Right renal cortex interstitium (tissue), 3 donors: ENCODE measurements at regions not wholly inside any gene's neighbourhood (a gene's known extent, or its start where the extent isn't known, plus 50 kb on each side); places are given as distances from the start of the nearest gene placed in this dataset.
A peak's percentile ranks its signal among the peaks of the same experiment; 100 is the strongest.
"Not testable (repeated sequence)": the region's sequence is repeated elsewhere in the genome, so short reads cannot be mapped to it uniquely, and the experiment has no call there.

Source experiments
- DNase-seq, 3 donors: peaks; one replicate each; pipeline ENCODE4 v3.0.0-alpha.2; 2013; ENCODE audit warnings: low read depth in 3 of 3, low spot score in 2 of 3

GRCh38 chr12:87439990-87440827, 589.0 kb downstream of the C12orf50 start:
- DNase-seq: peak in 2 of 3 donors; percentile 18 to 21

DNA sequence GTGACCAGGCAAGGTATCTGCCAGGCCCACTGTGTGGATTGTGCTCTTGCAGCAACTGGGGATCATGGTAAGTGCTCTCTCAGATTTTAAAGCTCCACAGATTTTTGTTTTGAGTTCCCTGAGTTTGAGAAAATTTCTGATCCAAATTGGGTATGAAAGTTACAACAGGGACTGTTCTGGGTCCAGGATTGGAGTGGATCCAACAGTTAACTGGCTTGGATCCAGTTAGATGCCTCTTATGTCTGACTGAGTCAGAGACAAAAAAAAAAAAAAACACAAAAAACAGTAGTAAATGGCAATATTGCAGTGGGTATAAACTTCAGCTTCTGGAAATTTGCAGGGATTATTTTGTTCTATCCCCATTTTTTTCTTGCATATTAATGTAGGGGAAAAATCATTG, 598.8 kb downstream of the C12orf50 start:
- DNase-seq: no peak

DNA sequence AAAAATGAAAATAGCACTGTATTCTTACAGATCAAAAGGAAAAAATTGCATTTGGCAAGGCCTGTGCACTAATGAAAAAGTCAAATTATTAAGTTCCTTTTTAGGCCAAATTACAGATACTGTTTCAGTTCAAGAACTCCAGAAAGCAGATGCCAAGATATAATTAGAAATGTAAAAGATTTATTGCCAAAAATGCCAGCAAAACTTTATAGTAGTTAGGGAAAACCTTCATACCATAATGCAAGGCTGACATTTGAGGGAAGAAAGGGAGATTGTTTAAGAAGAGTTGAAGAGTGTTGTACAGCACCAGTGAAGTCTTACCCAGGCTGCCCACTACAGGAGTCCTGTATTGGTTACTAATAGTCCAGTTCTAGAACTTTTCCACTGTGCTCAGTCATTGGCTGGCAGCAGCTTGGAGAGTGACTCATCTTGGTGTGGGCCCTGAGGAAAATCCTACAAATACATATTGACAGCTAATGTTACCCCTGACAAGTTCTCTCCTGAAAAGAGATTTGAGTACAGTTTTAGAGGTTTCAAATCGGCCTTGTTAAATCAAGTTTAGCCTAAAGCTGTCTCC, 600.4 kb downstream of the C12orf50 start:
- DNase-seq: no peak

GRCh38 chr12:87427770-87428169, 601.4 kb downstream of the C12orf50 start:
- DNase-seq: no peak

DNA sequence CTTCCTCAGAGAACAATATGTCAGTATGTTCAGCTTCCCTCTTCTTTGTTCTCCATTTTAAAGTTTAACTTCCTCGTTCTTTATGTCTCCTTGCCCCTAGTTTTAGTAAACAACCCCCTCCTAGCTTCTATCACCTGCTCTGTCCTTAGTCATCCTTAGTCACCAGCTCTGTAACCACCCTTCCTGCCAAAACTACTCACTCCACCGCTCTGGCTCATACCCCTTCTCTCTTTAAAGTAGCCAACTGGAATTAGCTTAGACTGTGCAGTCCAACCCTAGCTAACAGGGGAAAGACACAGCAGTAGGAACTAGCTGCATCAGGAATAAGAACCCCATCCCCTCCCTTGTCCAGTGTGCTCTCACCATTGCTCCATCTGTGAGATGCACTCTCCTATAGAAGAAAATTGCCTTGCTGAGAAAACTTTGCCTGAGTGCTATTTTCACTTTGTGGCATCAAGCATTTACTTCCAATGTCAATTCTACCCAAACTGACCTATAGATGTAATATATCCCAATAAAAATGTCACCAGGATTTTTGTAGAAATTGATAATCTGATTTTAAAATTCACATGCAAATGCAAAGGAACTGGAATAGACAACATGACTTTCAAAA, 603.2 kb downstream of the C12orf50 start:
- no peak for DNase-seq

DNA sequence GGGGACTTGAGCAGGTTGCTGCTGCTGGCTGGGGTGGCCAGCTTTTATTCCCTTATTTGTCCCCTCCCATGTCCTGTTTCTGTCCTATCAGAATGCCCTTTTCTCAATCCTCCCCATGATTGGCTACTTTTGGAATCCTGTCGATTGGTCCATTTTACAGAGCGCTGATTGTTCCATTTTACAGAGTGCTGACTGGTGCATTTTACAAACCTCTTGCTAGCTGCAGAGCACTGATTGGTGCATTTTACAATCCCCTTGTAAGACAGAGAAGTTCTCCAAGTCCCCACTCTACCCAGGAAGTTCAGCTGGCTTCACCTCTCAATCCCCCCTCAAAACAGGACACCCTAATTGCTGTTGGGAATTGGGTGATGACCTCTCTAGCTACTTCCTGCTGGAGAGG, 608.0 kb downstream of the C12orf50 start:
- DNase-seq: not testable (repeated sequence)

DNA sequence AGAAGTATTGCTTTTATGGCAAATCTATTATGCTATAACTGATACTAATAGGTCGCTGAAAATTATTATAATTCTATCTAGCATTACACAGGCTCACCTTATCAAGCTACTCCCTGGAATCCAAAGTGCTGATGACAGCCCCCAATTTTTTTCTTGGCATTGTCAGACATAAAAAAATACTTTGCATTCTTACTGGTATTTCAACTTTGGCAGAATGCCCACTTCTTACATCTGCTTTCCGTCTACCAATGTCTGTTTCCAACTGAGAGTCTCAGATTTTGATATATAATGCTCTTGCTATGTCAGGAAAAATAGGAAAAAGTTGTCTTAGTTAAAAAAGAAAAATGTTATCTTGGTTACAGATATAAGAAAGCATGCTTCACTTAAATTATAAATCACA, 615.4 kb downstream of the C12orf50 start:
- peak in 2 of 3 donors; percentile 6 to 16 for DNase-seq

DNA sequence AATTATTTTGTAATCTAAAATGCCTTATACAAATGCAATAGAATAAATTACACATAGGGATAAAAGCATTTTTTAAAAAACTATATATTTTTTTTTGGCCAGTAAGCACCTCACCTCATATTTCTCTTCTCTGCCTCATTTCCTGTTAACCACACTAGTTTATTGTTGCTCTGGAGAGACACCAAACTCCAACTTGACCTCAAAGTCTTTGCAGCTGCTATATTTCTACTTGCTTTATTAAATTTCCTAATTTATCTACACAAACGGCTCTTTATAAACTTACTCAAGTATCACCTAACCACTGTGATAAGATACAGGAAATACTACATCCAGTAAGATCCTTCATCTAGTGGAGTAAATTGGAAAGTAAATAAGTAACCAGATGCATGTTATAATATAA, 622.3 kb downstream of the C12orf50 start:
- no peak for DNase-seq

DNA sequence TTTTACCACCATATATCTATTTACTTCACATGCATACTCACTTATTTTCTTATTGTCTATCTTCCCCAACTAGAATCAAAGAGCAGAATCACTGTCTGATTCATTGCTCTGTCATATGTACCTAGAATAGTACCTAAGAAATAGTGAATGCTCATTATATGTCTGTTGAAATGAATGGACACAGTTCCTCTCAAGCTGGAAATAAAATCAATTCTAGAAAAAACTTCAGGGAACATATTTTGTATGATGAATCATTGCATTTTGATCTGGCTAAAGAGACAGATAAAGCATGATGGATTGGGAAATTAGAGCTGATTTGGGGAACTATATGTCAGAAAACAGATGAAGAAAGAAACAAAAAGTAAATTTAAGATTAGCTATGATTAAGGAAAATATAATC, 623.3 kb downstream of the C12orf50 start:
- no peak for DNase-seq

DNA sequence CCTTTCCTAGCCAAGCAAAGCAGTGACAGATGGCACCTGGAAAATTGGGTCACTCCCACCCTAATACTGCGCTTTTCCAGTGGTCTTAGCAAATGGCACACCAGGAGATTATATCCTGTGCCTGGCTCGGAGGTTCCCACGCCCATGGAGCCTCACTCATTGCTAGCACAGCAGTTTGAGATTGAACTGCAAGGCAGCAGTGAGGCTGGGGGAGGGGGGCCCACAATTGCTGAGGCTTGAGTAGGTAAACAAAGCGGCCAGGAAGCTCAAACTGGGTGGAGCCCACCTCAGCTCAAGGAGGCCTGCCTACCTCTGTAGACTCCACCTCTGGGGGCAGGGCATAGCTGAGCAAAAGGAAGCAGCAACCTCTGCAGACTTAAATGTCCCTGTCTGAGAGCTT, 635.0 kb downstream of the C12orf50 start:
- DNase-seq: not testable (repeated sequence)

DNA sequence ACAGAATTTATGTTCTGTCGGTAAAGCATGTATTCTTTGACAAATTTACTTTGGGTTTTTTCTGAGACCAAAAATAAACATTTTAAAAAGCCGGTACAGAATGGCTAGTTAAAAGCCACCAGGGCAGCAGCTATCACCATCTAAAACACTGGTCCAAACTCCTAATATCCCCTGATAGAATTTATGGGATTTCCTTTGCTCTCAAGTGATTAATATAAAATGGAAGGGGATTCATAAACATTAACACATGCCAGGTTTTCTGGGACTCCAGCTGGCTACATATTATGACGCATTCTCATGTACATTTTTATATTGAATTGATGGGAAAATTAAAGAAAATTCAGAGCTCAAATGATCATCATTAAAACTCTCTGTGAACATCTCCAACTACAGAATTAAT, 640.8 kb downstream of the C12orf50 start:
- DNase-seq: no peak

- DNase-seq: no peak
Observed at GRCh38 chr12:87385322-87385721, 643.9 kb downstream of the C12orf50 start.

DNA sequence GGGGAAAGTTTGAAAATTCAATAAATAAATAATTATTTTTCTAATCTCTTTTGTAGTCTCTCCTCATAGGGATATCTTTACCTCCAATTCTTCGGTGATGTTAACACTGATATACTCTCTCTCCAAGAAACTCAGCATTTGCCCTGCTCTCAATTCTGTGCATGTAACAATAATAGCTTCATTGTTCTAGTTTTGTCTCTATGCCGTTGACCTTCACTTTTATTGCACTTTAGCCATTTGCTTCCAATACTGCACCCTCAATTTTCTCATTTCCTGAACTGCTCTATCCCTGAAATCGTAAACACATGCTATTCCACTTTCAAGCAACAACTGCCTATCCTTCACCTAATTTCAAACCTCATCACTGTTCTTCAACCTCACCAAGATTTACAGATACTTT, 645.0 kb downstream of the C12orf50 start:
- DNase-seq: no peak

GRCh38 chr12:87383680-87384079, 645.5 kb downstream of the C12orf50 start:
- DNase-seq: no peak

DNA sequence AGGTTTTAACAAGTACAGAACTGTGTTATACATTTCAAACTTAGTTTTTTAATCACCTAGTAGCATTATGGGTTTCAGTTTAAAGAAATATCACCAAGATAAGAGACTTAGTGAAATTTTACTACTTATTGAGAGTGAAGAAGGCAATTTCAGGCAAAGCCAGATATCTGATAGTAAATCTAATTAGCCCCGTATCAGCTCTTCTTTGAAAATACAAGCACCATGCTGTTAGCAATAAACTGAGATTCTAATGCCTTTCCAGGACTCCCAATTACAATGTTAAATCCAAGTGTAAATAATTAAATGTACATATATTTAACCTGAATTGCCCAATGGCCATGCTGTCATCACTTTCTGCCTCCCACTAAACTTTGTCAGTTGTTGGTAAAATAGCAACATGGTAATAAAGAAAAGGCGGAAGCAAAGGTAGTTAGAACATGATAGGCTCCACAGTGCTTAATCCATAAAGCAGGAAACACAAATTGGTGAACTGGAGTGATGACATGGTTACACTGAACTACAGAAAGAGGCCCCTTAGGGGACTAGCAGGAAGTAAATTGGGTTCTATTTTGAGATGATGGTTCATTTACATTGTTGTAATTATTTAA, 646.1 kb downstream of the C12orf50 start:
- DNase-seq: no peak

- DNase-seq: no peak
Observed at GRCh38 chr12:87382436-87382835, 646.8 kb downstream of the C12orf50 start.

DNA sequence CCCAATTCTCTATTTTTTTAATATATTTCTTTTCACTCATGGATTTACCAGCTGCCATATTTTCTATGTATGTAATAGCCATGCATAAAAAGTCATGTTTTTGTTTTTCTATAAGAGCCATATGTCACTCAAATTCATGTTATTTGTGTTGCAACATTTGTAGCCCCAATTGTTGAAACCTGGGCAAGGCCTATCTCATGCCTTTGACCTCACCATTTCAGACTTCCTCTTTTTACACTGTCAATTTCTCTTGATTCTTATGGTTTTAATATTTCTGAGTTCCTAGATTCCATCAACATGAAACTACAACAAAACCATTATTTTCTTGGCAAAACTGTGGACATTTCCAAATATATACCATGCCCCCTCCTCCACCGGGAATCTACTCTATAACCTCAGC, 647.5 kb downstream of the C12orf50 start:
- no peak for DNase-seq

DNA sequence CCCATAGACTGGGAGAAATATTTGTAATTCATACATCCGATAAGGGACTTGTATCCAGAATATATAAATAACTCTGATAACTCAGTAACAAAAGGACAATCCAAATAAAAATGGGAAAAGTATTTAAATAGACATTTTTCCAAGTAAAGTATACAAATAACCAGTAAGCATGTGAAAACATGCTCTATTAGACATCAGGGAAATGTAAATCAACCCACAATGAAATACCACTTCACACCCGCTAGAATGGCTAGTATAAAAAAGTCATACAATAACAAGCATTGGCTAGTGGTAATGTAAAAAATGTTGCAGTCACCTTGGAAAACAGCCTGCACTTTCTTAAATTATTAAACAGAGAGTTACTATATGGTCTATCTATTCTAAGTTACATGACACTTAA, 650.7 kb downstream of the C12orf50 start:
- DNase-seq: no peak

DNA sequence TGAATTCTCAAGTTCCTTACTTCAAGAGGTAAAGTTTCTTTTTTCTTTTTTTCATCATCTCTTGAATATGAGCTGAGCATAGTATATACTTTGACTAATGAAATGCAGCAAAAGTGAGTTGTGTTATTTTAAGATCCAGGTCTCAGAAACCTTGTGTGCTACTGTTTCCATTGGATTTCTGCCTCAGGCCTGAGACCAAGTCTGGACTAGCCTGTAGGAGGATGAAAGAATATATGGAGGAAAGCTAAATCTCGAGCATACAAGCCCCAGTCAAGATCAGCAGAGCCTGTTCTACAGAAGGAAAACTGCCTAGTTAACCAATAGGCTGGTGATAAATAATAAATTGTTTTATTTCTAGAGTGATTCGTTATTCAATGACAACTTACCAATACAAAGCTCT, 652.5 kb downstream of the C12orf50 start:
- DNase-seq: no peak

- DNase-seq: no peak
Observed at GRCh38 chr12:87369161-87369560, 660.0 kb downstream of the C12orf50 start.

GRCh38 chr12:87368259-87368658, 660.9 kb downstream of the C12orf50 start:
- DNase-seq: no peak

DNA sequence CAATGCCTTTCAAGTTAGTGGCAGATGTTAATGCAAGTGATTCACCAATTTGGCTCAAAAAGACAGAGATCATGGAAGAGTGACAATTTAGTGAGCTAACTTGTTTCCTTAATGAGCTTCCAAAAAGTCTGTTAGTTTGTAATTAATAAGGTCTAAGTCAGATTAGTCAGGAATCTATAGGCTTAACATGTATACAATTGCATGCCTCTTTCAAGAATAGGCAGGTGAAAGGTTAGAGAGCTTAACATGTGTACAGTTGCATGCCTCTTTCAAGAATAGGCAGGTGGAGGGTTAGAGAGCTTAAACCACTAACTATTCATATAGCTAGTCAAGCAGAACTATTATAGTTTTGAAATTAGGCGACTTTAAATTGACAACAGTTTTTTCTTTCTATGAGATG, 663.8 kb downstream of the C12orf50 start:
- no peak for DNase-seq
